H9 (cell line): ENCODE measurements at regions not wholly inside any gene's neighbourhood (a gene's known extent, or its start where the extent isn't known, plus 50 kb on each side); places are given as distances from the start of the nearest gene placed in this dataset.

Experiments used
- DNase-seq: peaks from one replicate; pipeline ENCODE4 v3.0.0-alpha.2; 2017
- H2AFZ ChIP-seq: one replicate; pipeline ENCODE4 v1.6.1; 2013; ENCODE audit warnings: mild to moderate bottlenecking, low read length, control low read depth, moderate library complexity
- H2AK5ac ChIP-seq: 2 replicates; pipeline ENCODE4 v1.6.1; 2013; ENCODE audit warnings: low read length, control low read depth, mixed read lengths; ENCODE audit not compliant: insufficient read length
- H2BK120ac ChIP-seq: one replicate; pipeline ENCODE4 v1.6.1; 2013; ENCODE audit warnings: low read depth, mild to moderate bottlenecking, low read length, control low read depth, inconsistent platforms; ENCODE audit not compliant: poor library complexity, severe bottlenecking
- H2BK12ac ChIP-seq: 2 replicates; pipeline ENCODE4 v1.6.1; 2013; ENCODE audit warnings: low read length, control low read depth, mixed read lengths, low read depth; ENCODE audit not compliant: insufficient read length
- H2BK15ac ChIP-seq: 2 replicates; pipeline ENCODE4 v1.6.1; 2013; ENCODE audit warnings: low read depth, low read length, control low read depth
- H2BK20ac ChIP-seq: one replicate; pipeline ENCODE4 v1.6.1; 2013; ENCODE audit warnings: low read depth, mild to moderate bottlenecking, low read length, control low read depth, inconsistent platforms; ENCODE audit not compliant: poor library complexity, severe bottlenecking
- H2BK5ac ChIP-seq: 2 replicates; pipeline ENCODE4 v1.6.1; 2013; ENCODE audit warnings: low read length, control low read depth, mixed read lengths; ENCODE audit not compliant: insufficient read length
- H3K14ac ChIP-seq: 2 replicates; pipeline ENCODE4 v1.6.1; 2013; ENCODE audit warnings: low read length, control low read depth; ENCODE audit not compliant: insufficient read depth
- H3K18ac ChIP-seq: 2 replicates; pipeline ENCODE4 v1.6.1; 2013; ENCODE audit warnings: low read depth, mild to moderate bottlenecking, mixed read lengths, low read length, control low read depth; ENCODE audit not compliant: insufficient read length
- H3K23ac ChIP-seq: 2 replicates; pipeline ENCODE4 v1.6.1; 2013; ENCODE audit warnings: low read length, control low read depth, mixed read lengths, low read depth; ENCODE audit not compliant: insufficient read length
- H3K23me2 ChIP-seq: 2 replicates; pipeline ENCODE4 v1.6.1; 2013; ENCODE audit warnings: low read depth, mild to moderate bottlenecking, mixed read lengths, low read length, control low read depth; ENCODE audit not compliant: insufficient read length, poor library complexity, severe bottlenecking
- H3K27ac ChIP-seq: 2 replicates; pipeline ENCODE4 v1.5.1; 2013; ENCODE audit warnings: low read length, control low read depth, mixed read lengths, low read depth; ENCODE audit not compliant: insufficient read length
- H3K27me3 ChIP-seq: 2 replicates; pipeline ENCODE4 v1.6.1; 2013; ENCODE audit warnings: low read length, control low read depth, inconsistent platforms; ENCODE audit not compliant: insufficient read depth
- H3K4ac ChIP-seq: 2 replicates; pipeline ENCODE4 v1.6.1; 2013; ENCODE audit warnings: low read depth, mild to moderate bottlenecking, control low read depth, inconsistent platforms, low read length, moderate library complexity
- H3K4me1 ChIP-seq: 2 replicates; pipeline ENCODE4 v1.6.1; 2013; ENCODE audit warnings: low read length, control low read depth, inconsistent platforms; ENCODE audit not compliant: insufficient read depth
- H3K4me2 ChIP-seq: 2 replicates; pipeline ENCODE4 v1.6.1; 2013; ENCODE audit warnings: low read length, control low read depth, mixed read lengths; ENCODE audit not compliant: insufficient read length, insufficient read depth
- H3K56ac ChIP-seq: 2 replicates; pipeline ENCODE4 v1.6.1; 2013; ENCODE audit warnings: low read depth, mild to moderate bottlenecking, mixed read lengths, low read length, control low read depth; ENCODE audit not compliant: insufficient read length
- H3K79me1 ChIP-seq: 2 replicates; pipeline ENCODE4 v1.6.1; 2013; ENCODE audit warnings: low read depth, mild to moderate bottlenecking, moderate library complexity, low read length, control low read depth, inconsistent platforms; ENCODE audit not compliant: insufficient read depth, poor library complexity, severe bottlenecking
- H3K79me2 ChIP-seq: 2 replicates; pipeline ENCODE4 v1.6.1; 2013; ENCODE audit warnings: low read length, control low read depth, inconsistent platforms; ENCODE audit not compliant: insufficient read depth
- H3K9ac ChIP-seq: 2 replicates; pipeline ENCODE4 v1.6.1; 2013; ENCODE audit warnings: low read length, control low read depth, mixed read lengths; ENCODE audit not compliant: insufficient read length; ENCODE audit errors: extremely low read depth
- H3K9me3 ChIP-seq: one replicate; pipeline ENCODE4 v1.6.1; 2013; ENCODE audit warnings: low read depth, low read length, inconsistent platforms; ENCODE audit not compliant: control insufficient read depth
- H3T11ph ChIP-seq: one replicate; pipeline ENCODE4 v1.6.1; 2013; ENCODE audit warnings: mild to moderate bottlenecking, low read length, control low read depth, inconsistent platforms
- H4K20me1 ChIP-seq: one replicate; pipeline ENCODE4 v1.6.1; 2013; ENCODE audit not compliant: control insufficient read depth, insufficient read length, insufficient read depth
- H4K5ac ChIP-seq: 2 replicates; pipeline ENCODE4 v1.6.1; 2013; ENCODE audit warnings: low read depth, mild to moderate bottlenecking, mixed read lengths, low read length, control low read depth; ENCODE audit not compliant: insufficient read length
- H4K8ac ChIP-seq: replicated peaks from 2 replicates; pipeline ENCODE4 v1.6.1; 2013; ENCODE audit warnings: low read length, control low read depth, mixed read lengths, low read depth; ENCODE audit not compliant: insufficient read length
- H4K91ac ChIP-seq: 2 replicates; pipeline ENCODE4 v1.6.1; 2013; ENCODE audit warnings: low read depth, mild to moderate bottlenecking, moderate library complexity, mixed read lengths, low read length, control low read depth; ENCODE audit not compliant: insufficient read length
- H3K27ac Mint-ChIP-seq, 3 experiments: 2 replicates in 2 of 3; 3 replicates in 1 of 3; pipeline ENCODE4 v1.8.0; 2020 to 2021; ENCODE audit warnings: mixed read lengths in 3 of 3, mild to moderate bottlenecking in 1 of 3, moderate library complexity in 1 of 3
- H3K27me3 Mint-ChIP-seq: 2 replicates; pipeline ENCODE4 v1.8.0; 2021; ENCODE audit warnings: low read depth, mild to moderate bottlenecking, moderate library complexity, mixed read lengths
- H3K36me3 Mint-ChIP-seq, 3 experiments: 2 replicates in 2 of 3; 3 replicates in 1 of 3; pipeline ENCODE4 v1.8.0; 2020 to 2021; ENCODE audit warnings: low read depth in 3 of 3, mixed read lengths in 3 of 3; ENCODE audit not compliant: insufficient read depth in 1 of 3
- H3K4me1 Mint-ChIP-seq, 2 experiments: 2 replicates each; pipeline ENCODE4 v1.8.0; 2020; ENCODE audit warnings: mixed read lengths in 2 of 2
- H3K4me3 Mint-ChIP-seq, 2 experiments: 2 replicates in 1 of 2; 3 replicates in 1 of 2; pipeline ENCODE4 v1.8.0; 2020 to 2021; ENCODE audit warnings: mild to moderate bottlenecking in 2 of 2, mixed read lengths in 2 of 2, moderate library complexity in 1 of 2
- H3K9me3 Mint-ChIP-seq, 2 experiments: 2 replicates in 1 of 2; 3 replicates in 1 of 2; pipeline ENCODE4 v1.8.0; 2020; ENCODE audit warnings: mild to moderate bottlenecking in 2 of 2, mixed read lengths in 2 of 2, moderate library complexity in 1 of 2
- CTCF ChIP-seq: fragments of 200-600 bp; sonication (generic); conservative IDR thresholded peaks from 3 replicates; pipeline ENCODE4 v1.8.0; 2021; ENCODE audit warnings: antibody characterized with exemption, mild to moderate bottlenecking
- WGBS: extraction: QIAGEN DNeasy Blood & Tissue Kit; methylation state at CpG from one replicate; pipeline ENCODE4 v1.1.7; 2013; ENCODE audit warnings: missing lambda C conversion rate, low lambda C conversion rate, mixed read lengths; ENCODE audit not compliant: insufficient read length; ENCODE audit errors: extremely low coverage; 5-methylcytosine and 5-hydroxymethylcytosine counted together

- H3K23ac ChIP-seq = no peak overlapping the region
- H3K4me3 Mint-ChIP-seq = no peak overlapping the region
Observed at GRCh38 chrX:40323977-40324376, 226.2 kb upstream of the BCOR start.

More at GRCh38 chrX:40323977-40324376, 226.2 kb upstream of the BCOR start:
- Mint-ChIP-seq H3K36me3 (peaks cover 6 to 11% (median 10%) of the 10 kb centered on the region in 3 experiments; a peak in 6 of 7 replicates), H3K27ac (no peak overlapping the region), H3K9me3 (peaks cover 78 to 83% of the 10 kb centered on the region in 2 experiments), H3K4me1 (peaks cover 8 to 14% of the 10 kb centered on the region in 2 experiments), H3K27me3 (peaks cover 8% of the 10 kb centered on the region)
- no peak overlapping the region for H2BK120ac ChIP-seq
- no peak overlapping the region for H4K8ac ChIP-seq
- no peak overlapping the region for H4K5ac ChIP-seq
- no peak overlapping the region for H3K27ac ChIP-seq
- no peak for TF ChIP-seq CTCF
- no peak overlapping the region for H2BK12ac ChIP-seq
- no peak overlapping the region for H2BK15ac ChIP-seq
- no peak overlapping the region for H3K4me2 ChIP-seq
- no peak overlapping the region for H3K56ac ChIP-seq
- no peak overlapping the region for H4K91ac ChIP-seq
- H3T11ph ChIP-seq = no peak overlapping the region
- no peaks in the 10 kb centered on the region for H3K27me3 ChIP-seq
- no peaks in the 10 kb centered on the region for H3K79me1 ChIP-seq
- no peak overlapping the region; the same call in 1 of the 2 replicates for H3K14ac ChIP-seq
- no peak overlapping the region for H3K4ac ChIP-seq
- no peaks in the 10 kb centered on the region for H3K4me1 ChIP-seq
- H2BK20ac ChIP-seq = no peak overlapping the region
- H3K23me2 ChIP-seq = no peaks in the 10 kb centered on the region
- H3K9ac ChIP-seq = no peak overlapping the region
- DNase-seq = no peak
- H3K79me2 ChIP-seq = no peaks in the 10 kb centered on the region
- no peak overlapping the region for H2AFZ ChIP-seq
- H2AK5ac ChIP-seq = no peak overlapping the region
- H4K20me1 ChIP-seq = no peaks in the 10 kb centered on the region
- H3K9me3 ChIP-seq = no peaks in the 10 kb centered on the region
- no peak overlapping the region for H2BK5ac ChIP-seq
- WGBS = no CpG with 5 or more reads among the region's 5 CpGs
- H3K18ac ChIP-seq = no peak overlapping the region
